ENCODE measurements at regions not wholly inside any gene's neighbourhood (a gene's known extent, or its start where the extent isn't known, plus 50 kb on each side); places are given as distances from the start of the nearest gene placed in this dataset.
"Not testable (repeated sequence)": the region's sequence is repeated elsewhere in the genome, so short reads cannot be mapped to it uniquely, and the experiment has no call there.

- H3K36me3 Mint-ChIP-seq, result no peaks in the 10 kb centered on the region
- no peak for ATAC-seq
- DNase-seq, result no peak
- no peaks in the 10 kb centered on the region for H3K4me1 Mint-ChIP-seq
- no peak overlapping the region for H3K4me3 Mint-ChIP-seq
- no peaks in the 10 kb centered on the region for H3K27me3 Mint-ChIP-seq
- no peak overlapping the region for H3K27ac Mint-ChIP-seq
- CTCF ChIA-PET, result no interaction called here
- H3K9me3 Mint-ChIP-seq (ENCODE audit: low read depth), result peaks cover 14% of the 10 kb centered on the region
Observed at GRCh38 chr7:69440976-69441375, 157.3 kb upstream of the AUTS2 start.

GRCh38 chr7:69443136-69443535 lies 155.1 kb upstream of the AUTS2 start:
- CTCF ChIA-PET, result no interaction called here

GRCh38 chr7:69445541-69445940 lies 152.7 kb upstream of the AUTS2 start:
- no peak overlapping the region for H3K4me3 Mint-ChIP-seq
- no peaks in the 10 kb centered on the region for H3K4me1 Mint-ChIP-seq
- H3K27me3 Mint-ChIP-seq, result no peaks in the 10 kb centered on the region
- H3K27ac Mint-ChIP-seq, result no peak overlapping the region
- DNase-seq, result no peak
- no peak for ATAC-seq
- peaks cover 8% of the 10 kb centered on the region for H3K9me3 Mint-ChIP-seq (ENCODE audit: low read depth)
- CTCF ChIA-PET, result no interaction called here
- H3K36me3 Mint-ChIP-seq, result no peaks in the 10 kb centered on the region

More at GRCh38 chr7:69443136-69443535, 155.1 kb upstream of the AUTS2 start:
- H3K36me3 Mint-ChIP-seq, result no peaks in the 10 kb centered on the region
- H3K4me1 Mint-ChIP-seq, result no peaks in the 10 kb centered on the region
- ATAC-seq, result no peak
- H3K4me3 Mint-ChIP-seq, result no peak overlapping the region
- no peak overlapping the region for H3K27ac Mint-ChIP-seq
- no peak for DNase-seq
- H3K9me3 Mint-ChIP-seq (ENCODE audit: low read depth), result peaks cover 14% of the 10 kb centered on the region
- no peaks in the 10 kb centered on the region for H3K27me3 Mint-ChIP-seq

GRCh38 chr7:69446213-69446612 lies 152.1 kb upstream of the AUTS2 start:
- H3K27me3 Mint-ChIP-seq; DNase-seq; CTCF ChIA-PET; H3K27ac Mint-ChIP-seq; ATAC-seq; H3K9me3 Mint-ChIP-seq (ENCODE audit: low read depth); H3K4me1 Mint-ChIP-seq; H3K4me3 Mint-ChIP-seq; H3K36me3 Mint-ChIP-seq: not testable (repeated sequence)

- ATAC-seq, result no peak
- Mint-ChIP-seq H3K4me1 (no peaks in the 10 kb centered on the region), H3K9me3 (ENCODE audit: low read depth) (peaks cover 5% of the 10 kb centered on the region), H3K4me3 (no peak overlapping the region), H3K27ac (no peak overlapping the region), H3K36me3 (no peaks in the 10 kb centered on the region), H3K27me3 (no peaks in the 10 kb centered on the region)
- no peak for DNase-seq
- CTCF ChIA-PET, result no interaction called here
Observed at GRCh38 chr7:69448071-69448470, 150.2 kb upstream of the AUTS2 start.

- ATAC-seq, result no peak
- Mint-ChIP-seq H3K27me3 (no peaks in the 10 kb centered on the region), H3K9me3 (ENCODE audit: low read depth) (peaks cover 3% of the 10 kb centered on the region), H3K36me3 (no peaks in the 10 kb centered on the region), H3K4me1 (no peaks in the 10 kb centered on the region), H3K27ac (no peak overlapping the region), H3K4me3 (no peak overlapping the region)
- DNase-seq, result no peak
- CTCF ChIA-PET, result no interaction called here
Observed at GRCh38 chr7:69450456-69450855, 147.8 kb upstream of the AUTS2 start.

GRCh38 chr7:69451715-69452114 lies 146.6 kb upstream of the AUTS2 start:
- no peak overlapping the region for H3K27ac Mint-ChIP-seq
- H3K4me1 Mint-ChIP-seq, result no peaks in the 10 kb centered on the region

GRCh38 chr7:69452797-69453196 lies 145.5 kb upstream of the AUTS2 start:
- Mint-ChIP-seq H3K9me3 (ENCODE audit: low read depth) (peaks cover 2% of the 10 kb centered on the region), H3K4me1 (no peaks in the 10 kb centered on the region), H3K27ac (no peak overlapping the region), H3K27me3 (no peaks in the 10 kb centered on the region), H3K4me3 (no peak overlapping the region), H3K36me3 (no peaks in the 10 kb centered on the region)
- ATAC-seq, result no peak
- CTCF ChIA-PET, result no interaction called here
- no peak for DNase-seq

More at GRCh38 chr7:69451715-69452114, 146.6 kb upstream of the AUTS2 start:
- no peak overlapping the region for H3K4me3 Mint-ChIP-seq
- CTCF ChIA-PET, result no interaction called here
- H3K9me3 Mint-ChIP-seq (ENCODE audit: low read depth), result peaks cover 2% of the 10 kb centered on the region
- ATAC-seq (no peak), DNase-seq (no peak)
- H3K36me3 Mint-ChIP-seq, result no peaks in the 10 kb centered on the region
- H3K27me3 Mint-ChIP-seq, result no peaks in the 10 kb centered on the region

GRCh38 chr7:69457595-69458504 lies 140.4 kb upstream of the AUTS2 start:
- Mint-ChIP-seq H3K36me3 (no peaks in the 10 kb centered on the region), H3K27ac (no peak overlapping the region), H3K4me1 (no peaks in the 10 kb centered on the region), H3K27me3 (no peaks in the 10 kb centered on the region), H3K4me3 (no peak overlapping the region), H3K9me3 (ENCODE audit: low read depth) (peaks cover 2% of the 10 kb centered on the region)
- ATAC-seq (no peak), DNase-seq (no peak)
- CTCF ChIA-PET, result no interaction called here

GRCh38 chr7:69464035-69464434 lies 134.2 kb upstream of the AUTS2 start:
- Mint-ChIP-seq H3K27me3 (no peaks in the 10 kb centered on the region), H3K9me3 (ENCODE audit: low read depth) (peaks cover 6% of the 10 kb centered on the region), H3K4me1 (no peaks in the 10 kb centered on the region), H3K27ac (no peak overlapping the region), H3K36me3 (no peaks in the 10 kb centered on the region), H3K4me3 (no peak overlapping the region)
- CTCF ChIA-PET, result no interaction called here
- DNase-seq, result no peak
- no peak for ATAC-seq

GRCh38 chr7:69465262-69465661 lies 133.0 kb upstream of the AUTS2 start:
- CTCF ChIA-PET, result no interaction called here
- H3K9me3 Mint-ChIP-seq (ENCODE audit: low read depth), result peaks cover 10% of the 10 kb centered on the region
- DNase-seq, result no peak
- ATAC-seq, result no peak
- H3K4me1 Mint-ChIP-seq, result no peaks in the 10 kb centered on the region
- no peak overlapping the region for H3K4me3 Mint-ChIP-seq
- H3K27me3 Mint-ChIP-seq, result no peaks in the 10 kb centered on the region
- no peaks in the 10 kb centered on the region for H3K36me3 Mint-ChIP-seq
- no peak overlapping the region for H3K27ac Mint-ChIP-seq

- Mint-ChIP-seq H3K27ac (no peak overlapping the region), H3K36me3 (no peaks in the 10 kb centered on the region), H3K9me3 (ENCODE audit: low read depth) (peaks cover 12% of the 10 kb centered on the region), H3K4me1 (no peaks in the 10 kb centered on the region), H3K27me3 (no peaks in the 10 kb centered on the region), H3K4me3 (no peak overlapping the region)
- ATAC-seq, result no peak
- CTCF ChIA-PET, result no interaction called here
- no peak for DNase-seq
Observed at GRCh38 chr7:69467826-69468225, 130.4 kb upstream of the AUTS2 start.

GRCh38 chr7:69476416-69476815 lies 121.9 kb upstream of the AUTS2 start:
- no peak overlapping the region for H3K4me3 Mint-ChIP-seq
- no peak overlapping the region for H3K27ac Mint-ChIP-seq
- no peaks in the 10 kb centered on the region for H3K36me3 Mint-ChIP-seq
- CTCF ChIA-PET, result no interaction called here
- DNase-seq (no peak), ATAC-seq (no peak)
- no peaks in the 10 kb centered on the region for H3K27me3 Mint-ChIP-seq
- H3K4me1 Mint-ChIP-seq, result no peaks in the 10 kb centered on the region
- H3K9me3 Mint-ChIP-seq (ENCODE audit: low read depth), result peaks cover 2% of the 10 kb centered on the region

GRCh38 chr7:69482676-69483075 lies 115.6 kb upstream of the AUTS2 start:
- Mint-ChIP-seq H3K36me3 (no peaks in the 10 kb centered on the region), H3K27ac (no peak overlapping the region), H3K27me3 (no peaks in the 10 kb centered on the region), H3K4me1 (no peaks in the 10 kb centered on the region), H3K4me3 (no peak overlapping the region), H3K9me3 (ENCODE audit: low read depth) (peaks cover 5% of the 10 kb centered on the region)
- CTCF ChIA-PET, result no interaction called here
- no peak for DNase-seq
- no peak for ATAC-seq
